Calu3 (cell line): ENCODE measurements at regions not wholly inside any gene's neighbourhood (a gene's known extent, or its start where the extent isn't known, plus 50 kb on each side); places are given as distances from the start of the nearest gene placed in this dataset.
"Not testable (repeated sequence)": the region's sequence is repeated elsewhere in the genome, so short reads cannot be mapped to it uniquely, and the experiment has no call there.

Source experiments
- BruUV-seq: library from RNA; stranded (reverse); fragments of 400-500 nt; replicated peaks from 2 replicates; lab custom pipeline; 2021; lab: Mats Ljungman, UMichigan
- CTCF ChIA-PET: fragments of 300-600 bp; sonication (Branson Sonifier 250); formaldehyde crosslinking; loops from one replicate; lab custom pipeline; 2022; ENCODE audit warnings: antibody characterized with exemption; lab: Charles Lee
- DNase-seq: peaks from one replicate; pipeline ENCODE4 v3.0.0; 2022
- H3K27ac Mint-ChIP-seq: one replicate; pipeline ENCODE4 v1.8.0; 2022; ENCODE audit warnings: mixed read lengths; ENCODE audit not compliant: unreplicated experiment
- H3K27me3 Mint-ChIP-seq: one replicate; pipeline ENCODE4 v1.8.0; 2022; ENCODE audit warnings: mixed read lengths; ENCODE audit not compliant: unreplicated experiment
- H3K36me3 Mint-ChIP-seq: one replicate; pipeline ENCODE4 v1.8.0; 2022; ENCODE audit warnings: mild to moderate bottlenecking, moderate library complexity, mixed read lengths; ENCODE audit not compliant: insufficient read depth, unreplicated experiment
- H3K4me1 Mint-ChIP-seq: one replicate; pipeline ENCODE4 v1.8.0; 2022; ENCODE audit warnings: mild to moderate bottlenecking, low read depth, mixed read lengths; ENCODE audit not compliant: unreplicated experiment
- H3K4me3 Mint-ChIP-seq: one replicate; pipeline ENCODE4 v1.8.0; 2022; ENCODE audit warnings: mild to moderate bottlenecking, low read depth, moderate library complexity, mixed read lengths; ENCODE audit not compliant: unreplicated experiment
- H3K9me3 Mint-ChIP-seq: one replicate; pipeline ENCODE4 v1.8.0; 2022; ENCODE audit warnings: low read depth, mixed read lengths; ENCODE audit not compliant: unreplicated experiment
- CTCF ChIP-seq: fragments of 200-600 bp; IDR thresholded peaks from one replicate; pipeline ENCODE4 v1.8.0; 2022; ENCODE audit warnings: antibody characterized with exemption; ENCODE audit not compliant: unreplicated experiment
- intact Hi-C: fragments of 100-400 bp; cut with micrococcal nuclease; formaldehyde crosslinking; loops from one replicate; pipeline ENCODE4 v1.10.0; 2022; ENCODE audit not compliant: unreplicated experiment

GRCh38 chrX:14997271-14997670, 124.0 kb downstream of the MOSPD2 start:
- no peaks in the 10 kb centered on the region for H3K27me3 Mint-ChIP-seq
- no peak for DNase-seq
- H3K27ac Mint-ChIP-seq, result no peak overlapping the region
- no peaks in the 10 kb centered on the region for H3K9me3 Mint-ChIP-seq
- intact Hi-C loops, result no loop called here
- BruUV-seq, result no TSS peak
- H3K4me3 Mint-ChIP-seq, result no peak overlapping the region
- CTCF ChIA-PET, result no interaction called here
- H3K36me3 Mint-ChIP-seq, result no peaks in the 10 kb centered on the region
- no peaks in the 10 kb centered on the region for H3K4me1 Mint-ChIP-seq
- no peak for TF ChIP-seq CTCF

- H3K36me3 Mint-ChIP-seq, H3K4me3 Mint-ChIP-seq, H3K4me1 Mint-ChIP-seq, H3K27me3 Mint-ChIP-seq, H3K9me3 Mint-ChIP-seq, DNase-seq, CTCF ChIA-PET, BruUV-seq, intact Hi-C loops, H3K27ac Mint-ChIP-seq: not testable (repeated sequence)
Measured at GRCh38 chrX:14984425-14984824, 111.2 kb downstream of the MOSPD2 start.
